ENCODE measurements at regions not wholly inside any gene's neighbourhood (a gene's known extent, or its start where the extent isn't known, plus 50 kb on each side); places are given as distances from the start of the nearest gene placed in this dataset.

- TF ChIP-seq GATA2 (IDR thresholded peaks at IDR 0.05; ENCODE audit: low read depth, low read length), result no peak
- TF ChIP-seq GATA3 (IDR thresholded peaks at IDR 0.05; ENCODE audit: low read depth, low read length), result no peak
These were observed 255.0 kb upstream of the HTR1E start for GRCh38 chr6:86682297-86682696.

Data from SH-SY5Y (cell line).